ENCODE measurements at regions not wholly inside any gene's neighbourhood (a gene's known extent, or its start where the extent isn't known, plus 50 kb on each side); places are given as distances from the start of the nearest gene placed in this dataset.
A peak's percentile ranks its signal among the peaks of the same experiment; 100 is the strongest.

- no peak for DNase-seq
These were observed 247.9 kb upstream of the RTL1 start for GRCh38 chr14:101151226-101151926.

- no peak for DNase-seq
These were observed 248.4 kb upstream of the RTL1 start for GRCh38 chr14:101151927-101152305.

GRCh38 chr14:101152855-101153254 is 249.3 kb upstream of the RTL1 start:
- DNase-seq, result no peak

- no peak for DNase-seq
These were observed 250.2 kb upstream of the RTL1 start for GRCh38 chr14:101153691-101154090.

- no peak for DNase-seq
These were observed 252.1 kb upstream of the RTL1 start for GRCh38 chr14:101155575-101155974.

- no peak for DNase-seq
These were observed 263.9 kb upstream of the RTL1 start for GRCh38 chr14:101167428-101167827.

- DNase-seq, result no peak
These were observed 265.7 kb upstream of the RTL1 start for GRCh38 chr14:101169267-101169666.

GRCh38 chr14:101171650-101172049 is 268.1 kb upstream of the RTL1 start:
- no peak for DNase-seq

- DNase-seq, result no peak
These were observed 270.4 kb upstream of the RTL1 start for GRCh38 chr14:101173698-101174521.

GRCh38 chr14:101174522-101174838 is 271.0 kb upstream of the RTL1 start:
- DNase-seq, result no peak

- no peak for DNase-seq
These were observed 271.6 kb upstream of the RTL1 start for GRCh38 chr14:101174980-101175606.

- no peak for DNase-seq
These were observed 272.4 kb upstream of the RTL1 start for GRCh38 chr14:101175731-101176534.

- DNase-seq, result no peak
These were observed 273.1 kb upstream of the RTL1 start for GRCh38 chr14:101176535-101177205.

- peak; percentile 77 for DNase-seq
These were observed 273.9 kb upstream of the RTL1 start for GRCh38 chr14:101177301-101177971.

GRCh38 chr14:101178184-101179072 is 274.9 kb upstream of the RTL1 start:
- no peak for DNase-seq

GRCh38 chr14:101179691-101180211 is 276.2 kb upstream of the RTL1 start:
- DNase-seq, result no peak

- no peak for DNase-seq
These were observed 278.2 kb upstream of the RTL1 start for GRCh38 chr14:101181446-101182313.

- no peak for DNase-seq
These were observed 279.0 kb upstream of the RTL1 start for GRCh38 chr14:101182476-101182875.

- peak; percentile 90 for DNase-seq
These were observed 280.0 kb upstream of the RTL1 start for GRCh38 chr14:101183376-101184103.
